ENCODE measurements at regions not wholly inside any gene's neighbourhood (a gene's known extent, or its start where the extent isn't known, plus 50 kb on each side); places are given as distances from the start of the nearest gene placed in this dataset.

DNA sequence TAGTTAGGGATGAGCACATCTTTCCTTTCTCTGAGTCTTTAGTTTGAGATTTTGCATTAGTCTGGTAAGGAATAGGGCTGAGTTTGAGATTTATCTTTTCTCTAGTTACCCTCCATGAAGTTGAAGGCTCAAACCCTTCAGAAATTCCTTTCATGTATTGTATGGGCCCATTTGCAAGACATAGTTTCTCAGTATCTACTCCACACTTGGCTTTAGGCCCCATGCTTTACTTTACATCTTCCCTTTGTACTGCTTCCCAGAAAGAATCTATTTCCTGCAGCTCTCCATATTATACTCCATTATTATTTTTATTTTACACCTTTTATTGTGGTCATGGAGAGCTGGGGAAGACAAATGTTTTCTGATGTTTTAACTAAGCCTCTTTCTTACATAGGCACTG is 1038.2 kb downstream of the TECRL start:
- TF ChIP-seq, protein P1, sequence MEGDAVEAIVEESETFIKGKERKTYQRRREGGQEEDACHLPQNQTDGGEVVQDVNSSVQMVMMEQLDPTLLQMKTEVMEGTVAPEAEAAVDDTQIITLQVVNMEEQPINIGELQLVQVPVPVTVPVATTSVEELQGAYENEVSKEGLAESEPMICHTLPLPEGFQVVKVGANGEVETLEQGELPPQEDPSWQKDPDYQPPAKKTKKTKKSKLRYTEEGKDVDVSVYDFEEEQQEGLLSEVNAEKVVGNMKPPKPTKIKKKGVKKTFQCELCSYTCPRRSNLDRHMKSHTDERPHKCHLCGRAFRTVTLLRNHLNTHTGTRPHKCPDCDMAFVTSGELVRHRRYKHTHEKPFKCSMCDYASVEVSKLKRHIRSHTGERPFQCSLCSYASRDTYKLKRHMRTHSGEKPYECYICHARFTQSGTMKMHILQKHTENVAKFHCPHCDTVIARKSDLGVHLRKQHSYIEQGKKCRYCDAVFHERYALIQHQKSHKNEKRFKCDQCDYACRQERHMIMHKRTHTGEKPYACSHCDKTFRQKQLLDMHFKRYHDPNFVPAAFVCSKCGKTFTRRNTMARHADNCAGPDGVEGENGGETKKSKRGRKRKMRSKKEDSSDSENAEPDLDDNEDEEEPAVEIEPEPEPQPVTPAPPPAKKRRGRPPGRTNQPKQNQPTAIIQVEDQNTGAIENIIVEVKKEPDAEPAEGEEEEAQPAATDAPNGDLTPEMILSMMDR (conservative IDR thresholded peaks at IDR 0.05 in 1 of 2, IDR thresholded peaks at IDR 0.05 in 1 of 2; ENCODE audit: extremely low read depth in 1 of 2, insufficient read depth in 1 of 2, low read depth in 1 of 2, low read length in 2 of 2), result no peak
- no peak for TF ChIP-seq EZH2 (IDR thresholded peaks at IDR 0.05; ENCODE audit: borderline replicate concordance, low read length)
